Endothelial cell (in vitro differentiated cells): ENCODE measurements at regions not wholly inside any gene's neighbourhood (a gene's known extent, or its start where the extent isn't known, plus 50 kb on each side); places are given as distances from the start of the nearest gene placed in this dataset.

ENCODE experiments used
- DNase-seq: peaks from one replicate; pipeline ENCODE4 v3.0.0; 2021; ENCODE audit warnings: low spot score
- H3K27ac Mint-ChIP-seq: one replicate; pipeline ENCODE4 v1.8.0; 2021; ENCODE audit warnings: mixed read lengths, inconsistent platforms; ENCODE audit not compliant: unreplicated experiment
- H3K27me3 Mint-ChIP-seq: one replicate; pipeline ENCODE4 v1.8.0; 2021; ENCODE audit warnings: mild to moderate bottlenecking, moderate library complexity, mixed read lengths, inconsistent platforms; ENCODE audit not compliant: unreplicated experiment
- H3K36me3 Mint-ChIP-seq: one replicate; pipeline ENCODE4 v1.8.0; 2021; ENCODE audit warnings: mild to moderate bottlenecking, low read depth, mixed read lengths, inconsistent platforms; ENCODE audit not compliant: unreplicated experiment
- H3K4me1 Mint-ChIP-seq: one replicate; pipeline ENCODE4 v1.8.0; 2021; ENCODE audit warnings: mild to moderate bottlenecking, mixed read lengths, inconsistent platforms; ENCODE audit not compliant: unreplicated experiment
- H3K4me3 Mint-ChIP-seq: one replicate; pipeline ENCODE4 v1.8.0; 2021; ENCODE audit warnings: mild to moderate bottlenecking, mixed read lengths, inconsistent platforms; ENCODE audit not compliant: unreplicated experiment
- H3K9me3 Mint-ChIP-seq: one replicate; pipeline ENCODE4 v1.8.0; 2021; ENCODE audit warnings: mixed read lengths, inconsistent platforms; ENCODE audit not compliant: unreplicated experiment
- TF ChIP-seq, protein P1 (sequence below): fragments of 200-600 bp; sonication (generic); IDR thresholded peaks from one replicate; pipeline ENCODE4 v1.5.0; 2021; ENCODE audit warnings: antibody characterized with exemption; ENCODE audit not compliant: unreplicated experiment

DNA sequence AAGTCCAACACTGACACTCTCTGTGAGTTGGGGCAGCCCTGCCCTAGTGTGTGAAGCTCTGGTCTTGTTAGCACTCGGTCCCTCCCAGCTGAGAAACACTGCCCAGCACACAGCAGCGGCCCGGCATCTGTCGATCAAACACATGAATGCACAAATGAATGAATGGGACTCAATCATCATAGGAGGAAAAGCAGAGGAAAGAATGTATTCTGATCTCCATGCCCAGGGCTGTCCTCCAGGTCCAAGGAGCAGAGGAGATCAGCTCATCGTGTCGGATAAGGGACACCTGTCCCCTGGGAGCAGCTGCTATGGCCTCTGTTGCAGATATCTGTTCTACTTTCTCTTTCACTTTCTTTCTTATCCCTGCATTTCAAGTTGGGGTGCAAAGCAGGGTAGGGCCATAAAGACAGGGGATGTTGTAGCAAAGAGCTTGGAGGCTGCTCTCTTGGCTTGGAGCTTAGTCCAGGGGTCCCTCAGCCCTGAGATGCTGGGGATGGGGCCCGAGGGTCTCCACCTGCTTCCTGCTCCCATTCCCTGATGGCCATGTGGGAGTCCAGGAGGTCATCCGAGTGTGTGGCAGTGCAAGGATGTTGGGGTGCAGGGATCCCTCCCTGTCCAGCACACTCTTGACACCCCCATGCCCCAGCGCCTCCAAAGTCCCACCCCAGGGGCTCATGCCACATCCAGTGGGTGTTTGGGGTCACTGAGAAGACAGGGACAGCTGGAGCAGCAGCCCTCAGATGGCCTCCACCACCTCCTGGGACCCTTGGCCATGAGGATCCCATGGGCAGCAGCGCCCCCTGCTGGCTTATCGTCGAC is 88.2 kb downstream of the IRF8 start:
- Mint-ChIP-seq H3K27me3 (peaks cover 7% of the 10 kb centered on the region), H3K4me3 (no peak overlapping the region)

DNA sequence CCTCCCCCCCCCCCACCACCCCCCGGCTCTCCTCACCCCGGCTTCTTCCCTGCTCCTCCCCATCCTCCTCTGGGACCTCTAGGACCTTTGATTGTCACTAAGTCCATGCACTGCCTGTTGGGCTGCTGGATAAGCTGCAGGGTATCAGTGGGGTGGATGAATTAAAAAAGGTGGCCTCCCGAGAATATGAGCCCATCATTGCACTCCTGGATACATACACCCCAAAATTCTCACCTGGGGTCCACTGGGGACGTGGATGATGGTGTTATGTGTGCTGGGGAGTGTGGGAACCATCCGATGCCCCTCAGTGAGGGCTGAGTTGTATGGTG is 88.8 kb downstream of the IRF8 start:
- H3K27ac Mint-ChIP-seq = no peak overlapping the region
- H3K36me3 Mint-ChIP-seq = no peaks in the 10 kb centered on the region
- no peak overlapping the region for H3K4me3 Mint-ChIP-seq
- peaks cover 7% of the 10 kb centered on the region for H3K27me3 Mint-ChIP-seq
- H3K9me3 Mint-ChIP-seq = no peaks in the 10 kb centered on the region
- no peak for DNase-seq
- no peaks in the 10 kb centered on the region for H3K4me1 Mint-ChIP-seq
- TF ChIP-seq, protein P1, sequence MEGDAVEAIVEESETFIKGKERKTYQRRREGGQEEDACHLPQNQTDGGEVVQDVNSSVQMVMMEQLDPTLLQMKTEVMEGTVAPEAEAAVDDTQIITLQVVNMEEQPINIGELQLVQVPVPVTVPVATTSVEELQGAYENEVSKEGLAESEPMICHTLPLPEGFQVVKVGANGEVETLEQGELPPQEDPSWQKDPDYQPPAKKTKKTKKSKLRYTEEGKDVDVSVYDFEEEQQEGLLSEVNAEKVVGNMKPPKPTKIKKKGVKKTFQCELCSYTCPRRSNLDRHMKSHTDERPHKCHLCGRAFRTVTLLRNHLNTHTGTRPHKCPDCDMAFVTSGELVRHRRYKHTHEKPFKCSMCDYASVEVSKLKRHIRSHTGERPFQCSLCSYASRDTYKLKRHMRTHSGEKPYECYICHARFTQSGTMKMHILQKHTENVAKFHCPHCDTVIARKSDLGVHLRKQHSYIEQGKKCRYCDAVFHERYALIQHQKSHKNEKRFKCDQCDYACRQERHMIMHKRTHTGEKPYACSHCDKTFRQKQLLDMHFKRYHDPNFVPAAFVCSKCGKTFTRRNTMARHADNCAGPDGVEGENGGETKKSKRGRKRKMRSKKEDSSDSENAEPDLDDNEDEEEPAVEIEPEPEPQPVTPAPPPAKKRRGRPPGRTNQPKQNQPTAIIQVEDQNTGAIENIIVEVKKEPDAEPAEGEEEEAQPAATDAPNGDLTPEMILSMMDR = peak; percentile 47

More for the DNA sequence above, 88.2 kb downstream of the IRF8 start:
- Mint-ChIP-seq H3K36me3 (no peaks in the 10 kb centered on the region), H3K4me1 (no peaks in the 10 kb centered on the region), H3K9me3 (no peaks in the 10 kb centered on the region), H3K27ac (peak overlapping the region; percentile 55)
- DNase-seq = peak; percentile 56
- TF ChIP-seq, protein P1 = peak; percentile 76

DNA sequence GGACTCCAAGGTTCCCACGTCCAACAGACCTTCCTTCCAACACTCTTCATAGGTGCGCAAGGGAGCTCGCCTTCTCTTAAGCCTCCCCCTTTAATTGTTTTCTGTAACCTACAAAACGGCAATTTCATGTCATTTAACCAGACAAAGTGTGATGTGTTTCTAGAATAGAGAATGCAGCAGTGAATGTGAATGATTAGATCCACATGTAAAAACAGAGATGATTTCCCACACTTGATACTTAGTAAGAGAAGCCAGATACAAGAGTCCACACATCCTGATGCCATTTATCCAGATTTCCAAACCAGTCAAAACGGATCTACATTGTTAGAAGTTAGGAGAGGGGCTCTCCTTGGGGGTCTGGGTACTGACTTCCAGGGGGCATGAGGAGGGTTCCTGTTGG is 89.3 kb downstream of the IRF8 start:
- Mint-ChIP-seq H3K27me3 (peaks cover 7% of the 10 kb centered on the region), H3K27ac (no peak overlapping the region), H3K4me1 (peaks cover 2% of the 10 kb centered on the region), H3K4me3 (no peak overlapping the region), H3K9me3 (no peaks in the 10 kb centered on the region), H3K36me3 (no peaks in the 10 kb centered on the region)
- TF ChIP-seq, protein P1 = no peak
- DNase-seq = no peak

DNA sequence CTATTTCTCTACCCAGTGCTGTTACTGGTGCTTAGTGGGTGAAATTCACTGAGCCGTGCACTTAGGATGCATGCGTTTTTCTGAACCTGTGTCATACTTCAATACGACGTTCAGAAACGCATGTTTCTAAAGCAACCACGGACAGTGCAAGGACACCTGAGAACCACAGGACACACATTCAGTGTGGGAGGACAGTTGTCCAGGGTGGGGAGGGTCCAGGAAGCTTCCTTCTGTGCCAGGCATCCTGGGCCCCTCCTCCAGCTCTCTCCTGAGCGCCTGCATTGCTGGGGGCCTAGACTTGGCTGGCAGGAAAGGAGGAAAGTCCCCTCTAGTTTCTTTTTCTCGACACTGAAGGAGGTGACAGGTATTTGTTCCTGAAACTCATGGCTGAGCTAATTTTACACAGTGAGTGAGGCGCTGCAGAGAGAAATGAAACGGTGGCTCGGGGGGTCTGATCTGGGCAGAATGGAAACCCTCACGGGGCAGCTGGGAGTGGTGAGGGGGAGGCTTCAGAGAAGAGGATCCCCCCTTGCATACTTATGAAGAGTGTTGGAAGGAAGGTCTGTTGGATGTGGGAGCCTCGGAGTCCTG is 89.9 kb downstream of the IRF8 start:
- Mint-ChIP-seq H3K27ac (no peak overlapping the region), H3K9me3 (no peaks in the 10 kb centered on the region), H3K4me3 (no peak overlapping the region), H3K36me3 (no peaks in the 10 kb centered on the region), H3K27me3 (peaks cover 7% of the 10 kb centered on the region), H3K4me1 (peaks cover 2% of the 10 kb centered on the region)
- TF ChIP-seq, protein P1 = no peak
- DNase-seq = no peak

DNA sequence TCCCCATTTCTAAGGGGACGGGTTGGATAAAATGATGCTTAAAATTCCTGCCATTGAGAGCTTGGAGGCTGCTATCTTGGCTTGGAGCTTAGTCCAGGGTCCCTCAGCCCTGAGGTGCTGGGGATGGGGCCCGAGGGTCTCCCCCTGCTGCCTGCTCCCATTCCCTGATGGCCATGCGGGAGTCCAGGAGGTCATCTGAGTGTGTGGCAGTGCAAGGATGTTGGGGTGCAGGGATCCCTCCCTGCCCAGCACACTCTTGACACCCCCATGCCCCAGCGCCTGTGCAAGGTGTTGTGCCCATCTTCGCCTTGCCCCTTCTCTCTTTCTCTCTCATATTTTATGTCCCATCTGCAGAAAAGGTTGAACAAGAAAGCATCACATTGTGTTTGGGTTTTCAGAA is 90.4 kb downstream of the IRF8 start:
- H3K27me3 Mint-ChIP-seq = peaks cover 6% of the 10 kb centered on the region
- TF ChIP-seq, protein P1 = no peak
- H3K4me3 Mint-ChIP-seq = no peak overlapping the region
- no peaks in the 10 kb centered on the region for H3K36me3 Mint-ChIP-seq
- no peak overlapping the region for H3K27ac Mint-ChIP-seq
- no peaks in the 10 kb centered on the region for H3K9me3 Mint-ChIP-seq
- DNase-seq = no peak
- peaks cover 2% of the 10 kb centered on the region for H3K4me1 Mint-ChIP-seq
